Testis (tissue), 2 donors: ENCODE measurements at regions not wholly inside any gene's neighbourhood (a gene's known extent, or its start where the extent isn't known, plus 50 kb on each side); places are given as distances from the start of the nearest gene placed in this dataset.

ENCODE experiments used
- DNase-seq: peaks from one replicate; pipeline ENCODE4 v3.0.0-alpha.2; 2019
- H3K27ac ChIP-seq, 2 donors: fragments of 200-600 bp; sonication (generic); one replicate each; pipeline ENCODE4 v1.5.1; 2019
- H3K27me3 ChIP-seq: fragments of 200-600 bp; sonication (generic); one replicate; pipeline ENCODE4 v1.5.1; 2019
- H3K36me3 ChIP-seq: fragments of 200-600 bp; sonication (generic); one replicate; pipeline ENCODE4 v1.5.1; 2017; ENCODE audit warnings: low read depth; ENCODE audit errors: missing control alignments
- H3K4me1 ChIP-seq: fragments of 200-600 bp; sonication (generic); one replicate; pipeline ENCODE4 v1.5.1; 2019
- H3K4me3 ChIP-seq, 2 donors: fragments of 200-600 bp; sonication (generic); one replicate each; pipeline ENCODE4 v1.5.1; 2017 to 2019
- H3K9me3 ChIP-seq: fragments of 200-600 bp; sonication (generic); one replicate; pipeline ENCODE4 v1.5.1; 2017
- POLR2A ChIP-seq: fragments of 450-650 bp; IDR thresholded peaks from one replicate; pipeline ENCODE4 v1.6.1; 2017; ENCODE audit warnings: antibody characterized with exemption, mild to moderate bottlenecking, moderate library complexity
- WGBS, 2 donors: methylation state at CpG; one replicate each; pipeline ENCODE4 v1.1.5; 2018; 5-methylcytosine and 5-hydroxymethylcytosine counted together
- intact Hi-C: fragments of 100-400 bp; cut with DNase I; formaldehyde crosslinking; loops from one replicate; pipeline ENCODE4 v1.15.1; 2023; ENCODE audit warnings: low total_unique reads
- TF ChIP-seq, protein P1 (sequence below), 3 experiments: fragments of 450-650 bp in 2 of 3; fragments of 200-600 bp in 1 of 3; sonication (generic) in 1 of 3; IDR thresholded peaks; one replicate each; pipeline ENCODE4 v1.5.1; 2016 to 2019; ENCODE audit warnings: antibody characterized with exemption in 3 of 3, mild to moderate bottlenecking in 2 of 3, moderate library complexity in 1 of 3

GRCh38 chr9:23011669-23012068, 565.0 kb downstream of the DMRTA1 start:
- no peaks in the 10 kb centered on the region for H3K27me3 ChIP-seq
- H3K4me3 ChIP-seq, result no peak overlapping the region
- H3K36me3 ChIP-seq, result no peaks in the 10 kb centered on the region
- DNase-seq, result no peak
- WGBS, 2 donors, result 91 to 93% methylated on average over 3 of the region's 3 CpGs
- no peaks in the 10 kb centered on the region for H3K4me1 ChIP-seq
- TF ChIP-seq POLR2A, result no peak
- TF ChIP-seq, protein P1, sequence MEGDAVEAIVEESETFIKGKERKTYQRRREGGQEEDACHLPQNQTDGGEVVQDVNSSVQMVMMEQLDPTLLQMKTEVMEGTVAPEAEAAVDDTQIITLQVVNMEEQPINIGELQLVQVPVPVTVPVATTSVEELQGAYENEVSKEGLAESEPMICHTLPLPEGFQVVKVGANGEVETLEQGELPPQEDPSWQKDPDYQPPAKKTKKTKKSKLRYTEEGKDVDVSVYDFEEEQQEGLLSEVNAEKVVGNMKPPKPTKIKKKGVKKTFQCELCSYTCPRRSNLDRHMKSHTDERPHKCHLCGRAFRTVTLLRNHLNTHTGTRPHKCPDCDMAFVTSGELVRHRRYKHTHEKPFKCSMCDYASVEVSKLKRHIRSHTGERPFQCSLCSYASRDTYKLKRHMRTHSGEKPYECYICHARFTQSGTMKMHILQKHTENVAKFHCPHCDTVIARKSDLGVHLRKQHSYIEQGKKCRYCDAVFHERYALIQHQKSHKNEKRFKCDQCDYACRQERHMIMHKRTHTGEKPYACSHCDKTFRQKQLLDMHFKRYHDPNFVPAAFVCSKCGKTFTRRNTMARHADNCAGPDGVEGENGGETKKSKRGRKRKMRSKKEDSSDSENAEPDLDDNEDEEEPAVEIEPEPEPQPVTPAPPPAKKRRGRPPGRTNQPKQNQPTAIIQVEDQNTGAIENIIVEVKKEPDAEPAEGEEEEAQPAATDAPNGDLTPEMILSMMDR (IDR thresholded peaks at IDR 0.05), result no peak
- intact Hi-C loops, result no loop called here
- H3K27ac ChIP-seq, result no peak overlapping the region
- H3K9me3 ChIP-seq, result no peaks in the 10 kb centered on the region

GRCh38 chr9:23015557-23015956, 568.9 kb downstream of the DMRTA1 start:
- Histone ChIP-seq H3K4me3 (no peak overlapping the region), H3K36me3 (no peaks in the 10 kb centered on the region), H3K9me3 (no peaks in the 10 kb centered on the region), H3K27ac (no peak overlapping the region), H3K27me3 (no peaks in the 10 kb centered on the region), H3K4me1 (no peaks in the 10 kb centered on the region)
- intact Hi-C loops, result no loop called here
- no peak for DNase-seq
- 80 to 93% methylated on average over 1 of the region's 1 CpG for WGBS, 2 donors
- no peak for TF ChIP-seq POLR2A
- TF ChIP-seq, protein P1 (IDR thresholded peaks at IDR 0.05), result no peak

DNA sequence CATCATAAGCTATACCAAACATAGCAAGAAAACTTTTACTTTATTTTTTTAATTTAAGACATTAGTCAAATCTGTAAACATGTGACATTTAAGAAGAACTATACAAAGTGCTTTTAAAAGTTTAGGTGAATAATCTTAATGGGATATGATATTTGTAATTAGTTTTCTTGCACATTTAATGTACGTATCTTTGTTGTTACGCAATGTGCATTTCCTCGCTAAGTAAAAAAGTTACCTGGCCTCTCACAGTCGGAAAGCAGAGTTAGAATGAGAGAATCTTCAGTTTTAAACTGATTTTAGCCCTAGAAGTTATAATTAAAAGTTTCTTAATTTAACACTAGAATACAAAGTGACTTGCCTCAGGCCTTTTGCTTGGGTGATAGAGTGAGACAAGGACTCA, 589.8 kb downstream of the DMRTA1 start:
- no peaks in the 10 kb centered on the region for H3K27me3 ChIP-seq
- H3K4me1 ChIP-seq, result no peaks in the 10 kb centered on the region
- intact Hi-C loops, result no loop called here
- 90 to 95% methylated on average over 4 of the region's 4 CpGs for WGBS, 2 donors
- no peak overlapping the region for H3K4me3 ChIP-seq
- DNase-seq, result no peak
- H3K36me3 ChIP-seq, result no peaks in the 10 kb centered on the region
- TF ChIP-seq POLR2A, result no peak
- TF ChIP-seq, protein P1 (IDR thresholded peaks at IDR 0.05), result no peak
- H3K27ac ChIP-seq, result no peak overlapping the region
- no peaks in the 10 kb centered on the region for H3K9me3 ChIP-seq

GRCh38 chr9:23039402-23039801, 592.8 kb downstream of the DMRTA1 start:
- no peaks in the 10 kb centered on the region for H3K9me3 ChIP-seq
- H3K27ac ChIP-seq, result no peak overlapping the region
- intact Hi-C loops, result no loop called here
- H3K4me1 ChIP-seq, result no peaks in the 10 kb centered on the region
- TF ChIP-seq POLR2A, result no peak
- TF ChIP-seq, protein P1 (IDR thresholded peaks at IDR 0.05), result no peak
- DNase-seq, result no peak
- H3K27me3 ChIP-seq, result no peaks in the 10 kb centered on the region
- no peak overlapping the region for H3K4me3 ChIP-seq
- H3K36me3 ChIP-seq, result no peaks in the 10 kb centered on the region

DNA sequence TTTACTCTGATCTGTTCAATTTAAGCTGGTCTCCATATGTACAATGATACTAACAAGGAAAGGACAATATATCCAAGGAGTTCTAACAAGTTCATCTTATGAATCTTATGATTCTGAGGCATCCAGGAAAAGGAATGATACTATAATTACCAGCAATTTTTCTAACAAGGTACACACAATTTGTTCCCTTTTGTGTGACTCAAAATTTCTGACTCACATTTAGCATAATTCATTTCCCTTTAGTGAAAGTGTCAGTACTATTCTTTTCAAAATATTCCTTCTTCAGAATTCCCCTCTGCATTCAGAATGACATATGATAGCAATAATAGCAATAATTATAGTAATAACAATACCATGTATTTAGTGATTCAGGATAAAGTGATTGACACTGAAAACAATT, 594.8 kb downstream of the DMRTA1 start:
- Histone ChIP-seq H3K27me3 (no peaks in the 10 kb centered on the region), H3K27ac (no peak overlapping the region), H3K4me3 (no peak overlapping the region), H3K9me3 (no peaks in the 10 kb centered on the region), H3K36me3 (no peaks in the 10 kb centered on the region), H3K4me1 (no peaks in the 10 kb centered on the region)
- no peak for DNase-seq
- TF ChIP-seq POLR2A, result no peak
- TF ChIP-seq, protein P1 (IDR thresholded peaks at IDR 0.05), result no peak
- intact Hi-C loops, result no loop called here
